Astrocyte (in vitro differentiated cells and primary cell): ENCODE measurements at regions not wholly inside any gene's neighbourhood (a gene's known extent, or its start where the extent isn't known, plus 50 kb on each side); places are given as distances from the start of the nearest gene placed in this dataset.

ENCODE experiments used
- DNase-seq: peaks from one replicate; pipeline ENCODE4 v3.0.0-alpha.2; 2010; ENCODE audit warnings: low read depth
- FAIRE-seq: peaks from 2 replicates; lab custom pipeline; 2011; peaks lifted over from hg19 to GRCh38; lab: Jason Lieb, UNC
- H2AFZ ChIP-seq: 2 replicates; pipeline ENCODE4 v1.6.0; 2012; ENCODE audit warnings: low read depth, low read length, inconsistent platforms
- H3K27ac ChIP-seq: 2 replicates; pipeline ENCODE4 v1.5.1; 2011; ENCODE audit warnings: low read depth, low read length, inconsistent platforms
- H3K27me3 ChIP-seq: 2 replicates; pipeline ENCODE4 v1.6.0; 2011; ENCODE audit warnings: low read length, inconsistent platforms; ENCODE audit not compliant: insufficient read depth
- H3K36me3 ChIP-seq: 2 replicates; pipeline ENCODE4 v1.5.1; 2011; ENCODE audit warnings: low read length, inconsistent platforms; ENCODE audit not compliant: insufficient read depth
- H3K4me1 ChIP-seq: 2 replicates; pipeline ENCODE4 v1.5.1; 2011; ENCODE audit warnings: low read length, inconsistent platforms; ENCODE audit not compliant: insufficient read depth
- H3K4me2 ChIP-seq: 2 replicates; pipeline ENCODE4 v1.6.0; 2012; ENCODE audit warnings: low read length, inconsistent platforms
- H3K4me3 ChIP-seq: 2 replicates; pipeline ENCODE4 v1.5.1; 2011; ENCODE audit warnings: low read depth, mild to moderate bottlenecking, low read length, inconsistent platforms; ENCODE audit not compliant: insufficient read depth
- H3K79me2 ChIP-seq: 2 replicates; pipeline ENCODE4 v1.6.0; 2012; ENCODE audit warnings: mild to moderate bottlenecking, low read length, inconsistent platforms; ENCODE audit not compliant: insufficient read depth
- H3K9ac ChIP-seq: 2 replicates; pipeline ENCODE4 v1.6.0; 2012; ENCODE audit warnings: mild to moderate bottlenecking, low read length, inconsistent platforms
- H3K9me3 ChIP-seq: 2 replicates; pipeline ENCODE4 v1.5.1; 2012; ENCODE audit warnings: low read depth, mild to moderate bottlenecking, low read length, inconsistent platforms; ENCODE audit not compliant: insufficient read depth
- H4K20me1 ChIP-seq: 2 replicates; pipeline ENCODE4 v1.6.0; 2012; ENCODE audit warnings: low read length, inconsistent platforms; ENCODE audit not compliant: insufficient read depth
- H3K27ac Mint-ChIP-seq: one replicate; pipeline ENCODE4 v1.8.0; 2021; ENCODE audit warnings: mild to moderate bottlenecking, mixed read lengths; ENCODE audit not compliant: unreplicated experiment
- H3K27me3 Mint-ChIP-seq: one replicate; pipeline ENCODE4 v1.8.0; 2021; ENCODE audit warnings: low read depth, mixed read lengths; ENCODE audit not compliant: unreplicated experiment
- H3K36me3 Mint-ChIP-seq: one replicate; pipeline ENCODE4 v1.8.0; 2021; ENCODE audit warnings: low read depth, mixed read lengths; ENCODE audit not compliant: unreplicated experiment
- H3K4me1 Mint-ChIP-seq: one replicate; pipeline ENCODE4 v1.8.0; 2021; ENCODE audit warnings: low read depth, mixed read lengths; ENCODE audit not compliant: unreplicated experiment
- H3K4me3 Mint-ChIP-seq: one replicate; pipeline ENCODE4 v1.8.0; 2021; ENCODE audit warnings: mild to moderate bottlenecking, moderate library complexity, mixed read lengths; ENCODE audit not compliant: unreplicated experiment
- H3K9me3 Mint-ChIP-seq: one replicate; pipeline ENCODE4 v1.8.0; 2021; ENCODE audit warnings: mild to moderate bottlenecking, mixed read lengths; ENCODE audit not compliant: unreplicated experiment
- CTCF ChIP-seq: IDR thresholded peaks from 2 replicates; pipeline ENCODE4 v1.5.1; 2011; ENCODE audit warnings: low read depth, mild to moderate bottlenecking, inconsistent platforms, low read length, moderate library complexity; ENCODE audit not compliant: insufficient read depth
- EZH2 ChIP-seq: IDR thresholded peaks from 2 replicates; pipeline ENCODE4 v1.6.1; 2012; ENCODE audit warnings: mild to moderate bottlenecking, low read length, inconsistent platforms; ENCODE audit not compliant: insufficient read depth

- no peaks in the 10 kb centered on the region for H3K36me3 Mint-ChIP-seq
Observed at GRCh38 chr6:119871520-119871919, 522.0 kb upstream of the MAN1A1 start.

GRCh38 chr6:119865466-119866350 lies 516.1 kb upstream of the MAN1A1 start:
- FAIRE-seq (no peak), DNase-seq (no peak)
- TF ChIP-seq EZH2 (no peak), CTCF (no peak)
- no peak overlapping the region for H3K4me3 Mint-ChIP-seq
- Histone ChIP-seq H3K4me2 (no peak overlapping the region), H3K4me3 (no peak overlapping the region), H3K4me1 (no peaks in the 10 kb centered on the region), H3K79me2 (no peaks in the 10 kb centered on the region), H4K20me1 (no peaks in the 10 kb centered on the region), H3K9ac (no peak overlapping the region), H3K27ac (no peak overlapping the region), H3K27me3 (no peaks in the 10 kb centered on the region), H2AFZ (no peak overlapping the region), H3K36me3 (no peaks in the 10 kb centered on the region), H3K9me3 (no peaks in the 10 kb centered on the region)
- no peaks in the 10 kb centered on the region for H3K27me3 Mint-ChIP-seq
- no peaks in the 10 kb centered on the region for H3K4me1 Mint-ChIP-seq
- H3K27ac Mint-ChIP-seq: no peak overlapping the region
- no peaks in the 10 kb centered on the region for H3K9me3 Mint-ChIP-seq
- H3K36me3 Mint-ChIP-seq: no peaks in the 10 kb centered on the region

More at GRCh38 chr6:119871520-119871919, 522.0 kb upstream of the MAN1A1 start:
- Mint-ChIP-seq H3K27me3 (no peaks in the 10 kb centered on the region), H3K4me1 (no peaks in the 10 kb centered on the region), H3K27ac (no peak overlapping the region), H3K9me3 (no peaks in the 10 kb centered on the region), H3K4me3 (no peak overlapping the region)
- Histone ChIP-seq H3K27ac (no peak overlapping the region), H3K27me3 (no peaks in the 10 kb centered on the region), H3K4me1 (no peaks in the 10 kb centered on the region), H3K36me3 (no peaks in the 10 kb centered on the region), H3K9me3 (no peaks in the 10 kb centered on the region), H3K9ac (no peak overlapping the region), H4K20me1 (no peaks in the 10 kb centered on the region), H3K79me2 (no peaks in the 10 kb centered on the region), H2AFZ (no peak overlapping the region), H3K4me2 (no peak overlapping the region), H3K4me3 (no peak overlapping the region)
- FAIRE-seq: no peak
- TF ChIP-seq EZH2: no peak
- DNase-seq: no peak

- Mint-ChIP-seq H3K4me1 (peaks cover 6% of the 10 kb centered on the region), H3K9me3 (no peaks in the 10 kb centered on the region), H3K27me3 (no peaks in the 10 kb centered on the region), H3K4me3 (no peak overlapping the region), H3K27ac (no peak overlapping the region), H3K36me3 (no peaks in the 10 kb centered on the region)
- Histone ChIP-seq H3K9me3 (no peaks in the 10 kb centered on the region), H3K27ac (no peak overlapping the region), H2AFZ (no peak overlapping the region), H3K4me3 (no peak overlapping the region), H3K27me3 (no peaks in the 10 kb centered on the region), H3K79me2 (no peaks in the 10 kb centered on the region), H3K9ac (no peak overlapping the region), H3K4me1 (no peaks in the 10 kb centered on the region), H4K20me1 (no peaks in the 10 kb centered on the region), H3K36me3 (no peaks in the 10 kb centered on the region), H3K4me2 (no peak overlapping the region)
- no peak for TF ChIP-seq CTCF
- FAIRE-seq (no peak), DNase-seq (no peak)
Observed at GRCh38 chr6:119862719-119863118, 513.2 kb upstream of the MAN1A1 start.
